ENCODE measurements at regions not wholly inside any gene's neighbourhood (a gene's known extent, or its start where the extent isn't known, plus 50 kb on each side); places are given as distances from the start of the nearest gene placed in this dataset.

DNA sequence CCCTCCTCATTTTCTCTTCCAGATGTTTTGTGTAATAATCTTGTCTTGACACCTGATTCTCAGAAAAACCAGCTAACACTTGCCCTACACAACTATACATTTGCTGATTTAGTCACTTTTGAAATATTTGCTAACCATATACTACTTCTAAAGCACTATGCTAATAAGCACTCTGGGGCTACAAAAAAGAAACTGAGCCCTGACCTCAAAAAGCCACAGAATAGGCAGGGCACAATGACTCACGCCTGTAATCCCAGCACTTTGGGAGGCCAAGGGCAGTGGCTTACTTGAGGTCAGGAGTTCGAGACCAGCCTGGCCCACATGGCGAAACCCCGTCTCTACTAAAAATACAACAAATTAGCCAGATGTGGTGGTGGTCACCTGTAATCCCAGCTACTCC, 266.0 kb downstream of the RAD51AP2 start:
- DNase-seq (ENCODE audit: low spot score) (no peak), ATAC-seq (ENCODE audit: low FRiP score) (no peak)
- no peak for TF ChIP-seq CTCF (IDR thresholded peaks at IDR 0.05)

DNA sequence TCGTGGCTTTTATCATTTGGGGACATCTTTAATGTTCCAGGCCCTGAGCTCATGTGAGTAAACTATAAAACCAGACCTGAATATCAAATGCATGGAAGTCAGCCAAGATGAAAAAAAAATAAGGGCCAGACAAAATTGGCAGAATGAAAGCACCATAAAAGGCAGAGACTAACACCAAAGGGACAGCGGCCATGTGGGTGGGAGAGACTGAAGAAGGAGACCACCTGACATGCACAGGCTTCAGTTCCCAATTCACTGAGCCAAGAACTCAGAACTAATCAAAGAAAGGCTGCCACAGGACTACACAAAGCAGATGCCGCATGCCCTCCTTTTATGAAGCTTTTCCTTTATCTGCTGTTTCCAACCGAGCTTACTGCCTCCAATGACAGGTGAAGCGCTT, 267.1 kb downstream of the RAD51AP2 start:
- DNase-seq (ENCODE audit: low spot score) (no peak), ATAC-seq (ENCODE audit: low FRiP score) (no peak)
- TF ChIP-seq CTCF (IDR thresholded peaks at IDR 0.05): no peak

DNA sequence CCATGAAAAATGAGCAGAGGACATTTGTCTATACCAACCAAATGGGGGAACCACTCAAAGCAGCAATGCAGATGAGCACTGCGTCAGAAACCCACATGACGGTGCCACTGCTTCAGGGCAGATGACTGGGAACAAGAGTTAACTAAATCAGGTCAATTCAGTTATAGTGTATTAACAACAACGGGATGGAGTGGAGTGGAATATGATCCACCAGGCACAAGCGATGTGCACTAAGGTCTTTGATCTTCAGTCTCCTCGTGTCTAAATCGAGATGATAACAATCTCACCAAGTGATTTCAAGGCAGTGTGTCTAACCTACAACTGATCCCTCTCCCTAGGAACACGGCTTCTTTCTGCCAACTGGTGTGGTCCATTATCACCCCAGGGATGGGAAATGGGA, 269.0 kb downstream of the RAD51AP2 start:
- no peak for TF ChIP-seq CTCF (IDR thresholded peaks at IDR 0.05)
- no peak for DNase-seq (ENCODE audit: low spot score)
- ATAC-seq (ENCODE audit: low FRiP score): no peak

DNA sequence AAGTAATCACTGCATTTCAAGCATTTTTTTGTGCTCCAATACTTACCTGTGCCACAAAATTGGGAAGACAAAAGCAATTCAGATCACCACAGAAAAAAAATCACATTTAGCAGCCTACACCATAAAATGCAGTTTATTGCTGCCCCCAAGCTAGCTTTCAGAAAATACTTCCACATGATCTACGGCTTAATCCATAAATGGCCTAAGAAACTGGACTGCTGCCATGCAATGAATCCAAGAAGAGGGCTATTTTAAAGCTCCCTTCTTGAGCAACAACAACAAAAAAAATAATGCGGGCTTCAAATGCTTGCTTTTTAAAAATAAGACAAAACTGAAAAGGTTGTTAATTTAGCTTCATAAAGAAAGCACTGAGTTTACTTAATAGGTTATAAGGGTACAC, 272.3 kb downstream of the RAD51AP2 start:
- DNase-seq (ENCODE audit: low spot score) (no peak), ATAC-seq (ENCODE audit: low FRiP score) (no peak)
- TF ChIP-seq CTCF (IDR thresholded peaks at IDR 0.05): no peak

DNA sequence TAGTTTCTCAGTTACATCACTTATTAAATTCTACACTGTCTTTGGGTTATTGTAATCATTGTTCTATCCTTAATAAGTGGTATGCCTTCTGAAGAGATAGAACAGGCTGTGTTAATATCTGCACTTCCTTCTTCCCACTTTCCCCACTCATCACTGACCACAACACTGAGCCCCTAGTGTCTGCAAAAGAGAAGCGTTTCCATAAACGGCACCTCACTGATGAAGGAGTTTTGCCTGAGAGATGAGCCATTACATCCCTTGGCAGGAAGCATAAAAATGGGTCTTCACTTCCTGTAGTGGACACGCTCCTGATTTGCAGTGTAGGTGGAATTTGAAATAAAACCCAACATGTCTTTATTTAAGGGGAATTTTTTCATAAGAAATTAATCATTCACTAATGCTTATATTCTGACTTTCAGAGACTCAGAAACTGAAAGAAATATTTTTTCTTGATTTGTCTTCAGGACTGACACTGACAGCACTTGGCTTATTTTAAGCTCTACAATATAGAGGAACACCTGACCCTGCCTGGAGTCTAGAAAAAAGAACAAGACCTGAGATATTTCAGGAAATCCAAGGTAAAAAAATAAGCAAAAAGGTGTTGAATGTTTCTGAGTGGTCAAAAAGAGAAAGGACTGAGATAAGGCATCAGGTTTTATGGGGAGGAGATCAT, 275.3 kb downstream of the RAD51AP2 start:
- ATAC-seq (ENCODE audit: low FRiP score) (no peak), DNase-seq (ENCODE audit: low spot score) (no peak)
- no peak for TF ChIP-seq CTCF (IDR thresholded peaks at IDR 0.05)

GRCh38 chr2:17239550-17239949, 278.7 kb downstream of the RAD51AP2 start:
- no peak for TF ChIP-seq CTCF (IDR thresholded peaks at IDR 0.05)
- no peak for ATAC-seq (ENCODE audit: low FRiP score)

DNA sequence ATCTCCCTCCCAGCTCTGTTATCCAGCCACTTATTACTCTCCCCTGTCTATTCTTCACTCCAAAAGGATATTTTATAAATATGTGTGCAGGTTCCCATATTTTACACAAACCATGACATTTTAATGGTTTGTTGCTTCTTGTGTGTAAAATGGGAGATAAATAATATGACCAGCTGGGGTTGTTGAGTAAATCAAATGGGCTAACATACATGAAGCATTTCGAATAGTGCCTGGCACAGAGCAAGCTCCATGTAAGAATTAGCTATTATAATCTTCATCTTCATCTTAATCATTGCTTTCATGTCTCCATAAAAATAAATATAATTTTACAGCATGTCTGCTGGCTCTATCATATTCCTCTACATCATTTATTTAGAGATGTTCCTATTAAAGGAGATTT, 283.1 kb downstream of the RAD51AP2 start:
- TF ChIP-seq CTCF (IDR thresholded peaks at IDR 0.05): no peak
- no peak for DNase-seq (ENCODE audit: low spot score)
- ATAC-seq (ENCODE audit: low FRiP score): no peak

More at GRCh38 chr2:17239550-17239949, 278.7 kb downstream of the RAD51AP2 start:
- no peak for DNase-seq (ENCODE audit: low spot score)
